ENCODE measurements at regions not wholly inside any gene's neighbourhood (a gene's known extent, or its start where the extent isn't known, plus 50 kb on each side); places are given as distances from the start of the nearest gene placed in this dataset.

- DNase-seq (ENCODE audit: low read depth) = no peak
- Histone ChIP-seq H3K4me3 (ENCODE audit: low read depth, low read length) (no peak overlapping the region), H3K36me3 (ENCODE audit: control insufficient read depth, insufficient read depth, low read length) (no peaks in the 10 kb centered on the region), H3K27me3 (ENCODE audit: control insufficient read depth, insufficient read depth, low read length) (peaks cover 32% of the 10 kb centered on the region)
- TF ChIP-seq CTCF (IDR thresholded peaks at IDR 0.05; ENCODE audit: insufficient read depth, low read depth, low read length) = no peak
- ChIA-PET CTCF (interaction anchor here (1.3 kb wide), 1 partner anchor 10 kb away, joined by 5 read pairs; no protein-coding TSS in a partner anchor), POLR2A (no interaction called here)
Observed at GRCh38 chr2:106996171-106996769, 110.3 kb upstream of the ST6GAL2 start.

- H3K27me3 ChIP-seq (ENCODE audit: control insufficient read depth, insufficient read depth, low read length) = peaks cover 32% of the 10 kb centered on the region
- no peaks in the 10 kb centered on the region for H3K36me3 ChIP-seq (ENCODE audit: control insufficient read depth, insufficient read depth, low read length)
- CTCF ChIA-PET = interaction anchor here (1.3 kb wide), 1 partner anchor 9 kb away, joined by 5 read pairs; no protein-coding TSS in a partner anchor
- TF ChIP-seq CTCF (IDR thresholded peaks at IDR 0.05; ENCODE audit: insufficient read depth, low read depth, low read length) = no peak
- POLR2A ChIA-PET = no interaction called here
- no peak for DNase-seq (ENCODE audit: low read depth)
- H3K4me3 ChIP-seq (ENCODE audit: low read depth, low read length) = no peak overlapping the region
Observed at GRCh38 chr2:106997204-106997603, 111.2 kb upstream of the ST6GAL2 start.

- no peak for DNase-seq (ENCODE audit: low read depth)
- H3K27me3 ChIP-seq (ENCODE audit: control insufficient read depth, insufficient read depth, low read length) = peaks cover 26% of the 10 kb centered on the region
- ChIA-PET CTCF (no interaction called here), POLR2A (no interaction called here)
- no peak overlapping the region for H3K4me3 ChIP-seq (ENCODE audit: low read depth, low read length)
- H3K36me3 ChIP-seq (ENCODE audit: control insufficient read depth, insufficient read depth, low read length) = no peaks in the 10 kb centered on the region
- no peak for TF ChIP-seq CTCF (IDR thresholded peaks at IDR 0.05; ENCODE audit: insufficient read depth, low read depth, low read length)
Observed at GRCh38 chr2:107001062-107001461, 115.1 kb upstream of the ST6GAL2 start.

- Histone ChIP-seq H3K27me3 (ENCODE audit: control insufficient read depth, insufficient read depth, low read length) (peaks cover 23% of the 10 kb centered on the region), H3K4me3 (ENCODE audit: low read depth, low read length) (no peak overlapping the region), H3K36me3 (ENCODE audit: control insufficient read depth, insufficient read depth, low read length) (no peaks in the 10 kb centered on the region)
- CTCF ChIA-PET = interaction anchor here (1.0 kb wide), 1 partner anchor 9 kb away, joined by 3 read pairs; no protein-coding TSS in a partner anchor
- POLR2A ChIA-PET = no interaction called here
- no peak for TF ChIP-seq CTCF (IDR thresholded peaks at IDR 0.05; ENCODE audit: insufficient read depth, low read depth, low read length)
- DNase-seq (ENCODE audit: low read depth) = no peak
Observed at GRCh38 chr2:107001551-107001950, 115.6 kb upstream of the ST6GAL2 start.

DNA sequence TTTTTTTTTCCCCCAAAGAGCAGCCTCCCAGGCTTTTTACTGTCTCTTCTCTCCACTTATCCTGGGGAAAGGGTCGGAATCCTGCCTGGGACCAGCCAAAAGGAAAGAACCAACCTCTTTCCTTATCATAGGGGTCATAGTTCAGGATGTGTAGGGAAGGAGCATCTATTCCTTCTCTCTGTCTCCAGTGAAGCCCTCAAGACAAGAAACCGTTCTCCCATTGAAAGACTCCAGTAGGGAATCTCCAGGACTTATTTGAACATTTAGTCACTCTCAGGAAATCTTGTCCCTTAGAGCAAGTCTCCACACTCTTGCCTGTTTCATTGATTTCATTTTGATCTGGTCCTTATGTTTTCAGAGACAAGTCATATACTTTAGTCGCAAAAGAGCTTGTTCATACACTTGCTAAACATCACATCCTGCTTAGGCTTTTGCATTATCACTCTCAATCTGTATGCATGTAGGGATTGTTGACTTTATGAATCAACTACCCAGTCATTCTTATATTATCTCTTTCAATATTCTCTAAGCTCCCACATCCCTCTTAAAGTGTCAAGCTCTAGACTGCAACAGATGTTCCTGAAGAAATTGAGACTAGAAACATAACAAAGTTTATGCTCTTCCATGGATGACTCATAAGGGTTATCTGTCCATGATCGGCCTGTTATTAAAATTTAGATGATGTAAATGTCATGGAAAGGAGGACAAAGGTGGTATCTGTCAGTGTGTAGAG is 116.2 kb upstream of the ST6GAL2 start:
- no peak overlapping the region for H3K4me3 ChIP-seq (ENCODE audit: low read depth, low read length)
- POLR2A ChIA-PET = no interaction called here
- H3K36me3 ChIP-seq (ENCODE audit: control insufficient read depth, insufficient read depth, low read length) = no peaks in the 10 kb centered on the region
- CTCF ChIA-PET = interaction anchor here (1.0 kb wide), 2 partner anchors 10 to 28 kb away, joined by 3 read pairs; no protein-coding TSS in a partner anchor
- peaks cover 19% of the 10 kb centered on the region for H3K27me3 ChIP-seq (ENCODE audit: control insufficient read depth, insufficient read depth, low read length)
- TF ChIP-seq CTCF (IDR thresholded peaks at IDR 0.05; ENCODE audit: insufficient read depth, low read depth, low read length) = no peak
- peak; percentile 65 for DNase-seq (ENCODE audit: low read depth)
